ENCODE measurements at regions not wholly inside any gene's neighbourhood (a gene's known extent, or its start where the extent isn't known, plus 50 kb on each side); places are given as distances from the start of the nearest gene placed in this dataset.

- in situ Hi-C loops (cut with HindIII; ENCODE audit: low sequenced_read_pairs), result no loop called here
Observed at GRCh38 chr12:24069532-24070395, 120.3 kb upstream of the SOX5 start.

DNA sequence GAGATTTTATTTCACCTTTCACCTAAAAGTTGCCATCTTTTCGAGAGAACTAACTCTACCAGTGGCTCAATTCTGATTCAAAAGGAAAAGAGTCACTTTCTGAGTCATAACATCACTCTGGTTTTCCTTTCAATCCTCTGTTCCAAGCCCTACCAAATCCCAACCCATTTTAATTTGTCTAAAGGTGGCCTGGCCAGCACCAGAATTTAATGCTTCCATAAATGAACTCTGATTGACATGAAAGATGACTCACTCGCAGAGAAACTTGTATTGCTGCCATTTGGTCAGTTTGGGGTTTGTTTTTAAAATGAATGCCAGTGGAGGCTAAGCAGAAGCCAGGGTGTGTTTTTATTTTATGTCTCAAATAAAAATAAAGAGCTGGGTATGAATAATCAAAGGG is 117.4 kb upstream of the SOX5 start:
- in situ Hi-C loops (cut with HindIII; ENCODE audit: low sequenced_read_pairs), result no loop called here

- in situ Hi-C loops (cut with HindIII; ENCODE audit: low sequenced_read_pairs), result no loop called here
Observed at GRCh38 chr12:24066097-24066496, 116.6 kb upstream of the SOX5 start.

DNA sequence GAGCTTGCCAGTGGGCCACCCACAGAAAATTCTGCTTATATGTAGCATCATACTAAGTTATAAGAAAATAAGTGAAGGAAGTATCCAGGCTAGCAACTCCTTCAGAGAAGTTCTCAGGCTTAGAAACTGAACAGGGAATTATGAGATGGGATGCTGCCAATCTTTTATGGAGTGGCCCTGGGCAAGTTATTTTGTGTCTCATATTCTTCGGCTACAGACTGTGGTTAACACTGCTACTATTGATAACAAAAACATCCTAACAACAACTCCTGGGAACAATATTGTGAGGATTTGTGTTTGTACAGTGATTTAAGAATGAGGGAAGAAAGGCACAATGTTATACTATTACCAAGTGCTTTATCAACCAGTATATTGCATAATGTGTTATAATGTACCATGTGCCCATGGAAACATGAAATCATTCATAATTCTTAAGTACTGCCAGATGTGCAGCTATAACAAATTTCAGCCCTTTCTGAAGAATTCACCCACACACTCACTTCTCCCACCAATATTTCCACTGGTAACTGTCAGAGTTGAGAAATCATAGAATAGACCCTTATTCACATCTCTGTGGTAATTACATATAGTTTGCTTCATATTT is 113.3 kb upstream of the SOX5 start:
- in situ Hi-C loops (cut with HindIII; ENCODE audit: low sequenced_read_pairs), result no loop called here

GRCh38 chr12:24060089-24060488 is 110.6 kb upstream of the SOX5 start:
- in situ Hi-C loops (cut with HindIII; ENCODE audit: low sequenced_read_pairs), result no loop called here

GRCh38 chr12:24057920-24058476 is 108.5 kb upstream of the SOX5 start:
- in situ Hi-C loops (cut with HindIII; ENCODE audit: low sequenced_read_pairs), result no loop called here

DNA sequence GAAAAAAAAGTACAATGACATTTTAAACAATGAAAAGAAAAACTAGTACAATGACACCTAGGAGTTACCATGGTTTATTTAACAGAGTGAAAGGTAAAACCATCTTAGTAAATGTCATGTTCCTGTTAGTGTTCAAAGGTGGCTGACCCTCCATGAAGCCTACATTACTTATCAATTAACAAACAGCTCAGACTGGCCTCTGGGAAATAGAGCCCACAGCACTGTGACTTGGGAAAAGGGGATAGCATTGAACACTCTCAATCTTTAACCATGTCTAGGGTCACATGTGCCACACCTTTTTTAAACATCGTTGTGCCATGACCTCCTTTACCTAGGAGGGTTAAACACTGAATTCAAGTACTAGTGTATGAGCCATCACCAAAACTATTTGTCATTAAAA is 106.3 kb upstream of the SOX5 start:
- in situ Hi-C loops (cut with HindIII; ENCODE audit: low sequenced_read_pairs), result no loop called here

DNA sequence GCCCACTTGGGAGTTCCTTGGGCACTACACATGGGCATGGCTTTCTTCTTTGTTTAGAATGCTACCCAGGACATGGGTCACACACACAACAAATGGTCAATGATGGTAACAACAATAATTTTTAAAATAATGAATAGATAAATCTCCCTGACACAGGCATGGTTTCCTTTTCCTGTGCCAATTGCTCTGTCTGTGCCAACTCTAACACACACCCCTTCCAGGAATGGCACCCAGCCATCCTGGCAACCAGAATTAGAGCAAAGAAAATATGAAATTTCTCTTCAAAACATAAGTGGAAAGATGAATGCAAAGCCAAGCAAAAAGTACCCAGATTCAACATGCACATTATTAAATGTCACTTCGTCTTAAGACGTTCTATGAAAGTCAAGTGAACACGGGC is 104.9 kb upstream of the SOX5 start:
- in situ Hi-C loops (cut with HindIII; ENCODE audit: low sequenced_read_pairs), result no loop called here

GRCh38 chr12:24049728-24050127 is 100.3 kb upstream of the SOX5 start:
- in situ Hi-C loops (cut with HindIII; ENCODE audit: low sequenced_read_pairs), result no loop called here

- in situ Hi-C loops (cut with HindIII; ENCODE audit: low sequenced_read_pairs), result no loop called here
Observed at GRCh38 chr12:24049101-24049500, 99.6 kb upstream of the SOX5 start.

- in situ Hi-C loops (cut with HindIII; ENCODE audit: low sequenced_read_pairs), result no loop called here
Observed at GRCh38 chr12:24048446-24048845, 99.0 kb upstream of the SOX5 start.

DNA sequence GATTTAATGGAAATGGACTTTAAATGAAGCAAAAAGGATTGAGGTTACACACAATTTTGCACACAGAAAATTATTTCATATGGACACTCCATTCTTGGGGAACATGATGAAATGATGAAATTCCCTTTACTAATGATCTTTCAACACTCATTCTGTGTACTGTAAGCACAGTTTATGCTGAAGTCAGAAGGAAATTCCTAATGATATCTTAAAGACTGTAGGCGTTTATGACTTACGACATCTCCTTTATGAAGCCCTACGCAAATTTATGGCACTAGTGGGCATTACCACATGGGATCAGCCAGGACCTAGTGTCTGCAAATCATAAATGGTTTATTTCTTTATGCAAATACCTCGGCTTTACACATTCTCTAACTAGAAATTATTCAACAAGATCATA is 97.9 kb upstream of the SOX5 start:
- in situ Hi-C loops (cut with HindIII; ENCODE audit: low sequenced_read_pairs), result no loop called here

- in situ Hi-C loops (cut with HindIII; ENCODE audit: low sequenced_read_pairs), result no loop called here
Observed at GRCh38 chr12:24045816-24046257, 96.4 kb upstream of the SOX5 start.

- in situ Hi-C loops (cut with HindIII; ENCODE audit: low sequenced_read_pairs), result no loop called here
Observed at GRCh38 chr12:24044941-24045703, 95.7 kb upstream of the SOX5 start.

- in situ Hi-C loops (cut with HindIII; ENCODE audit: low sequenced_read_pairs), result no loop called here
Observed at GRCh38 chr12:24042651-24043050, 93.2 kb upstream of the SOX5 start.

DNA sequence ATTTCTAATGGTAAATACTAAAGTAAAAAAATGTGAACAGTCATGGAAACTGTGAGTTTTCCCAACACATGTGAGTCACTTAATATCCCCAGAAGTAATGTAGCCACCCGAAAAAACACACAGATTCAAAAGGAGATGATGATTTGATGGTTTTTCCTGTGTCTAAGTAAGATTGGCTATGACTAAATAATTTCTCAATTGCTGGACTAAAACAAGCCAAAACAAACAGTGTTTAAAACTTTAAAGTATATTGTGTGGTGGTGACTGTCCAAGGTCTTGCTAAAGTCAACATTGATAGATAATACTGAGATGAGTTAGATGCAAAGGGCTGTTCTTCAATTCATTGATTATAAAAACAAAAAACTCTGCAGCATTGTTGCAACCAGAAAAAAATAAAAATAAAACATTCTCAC is 89.6 kb upstream of the SOX5 start:
- in situ Hi-C loops (cut with HindIII; ENCODE audit: low sequenced_read_pairs), result no loop called here

DNA sequence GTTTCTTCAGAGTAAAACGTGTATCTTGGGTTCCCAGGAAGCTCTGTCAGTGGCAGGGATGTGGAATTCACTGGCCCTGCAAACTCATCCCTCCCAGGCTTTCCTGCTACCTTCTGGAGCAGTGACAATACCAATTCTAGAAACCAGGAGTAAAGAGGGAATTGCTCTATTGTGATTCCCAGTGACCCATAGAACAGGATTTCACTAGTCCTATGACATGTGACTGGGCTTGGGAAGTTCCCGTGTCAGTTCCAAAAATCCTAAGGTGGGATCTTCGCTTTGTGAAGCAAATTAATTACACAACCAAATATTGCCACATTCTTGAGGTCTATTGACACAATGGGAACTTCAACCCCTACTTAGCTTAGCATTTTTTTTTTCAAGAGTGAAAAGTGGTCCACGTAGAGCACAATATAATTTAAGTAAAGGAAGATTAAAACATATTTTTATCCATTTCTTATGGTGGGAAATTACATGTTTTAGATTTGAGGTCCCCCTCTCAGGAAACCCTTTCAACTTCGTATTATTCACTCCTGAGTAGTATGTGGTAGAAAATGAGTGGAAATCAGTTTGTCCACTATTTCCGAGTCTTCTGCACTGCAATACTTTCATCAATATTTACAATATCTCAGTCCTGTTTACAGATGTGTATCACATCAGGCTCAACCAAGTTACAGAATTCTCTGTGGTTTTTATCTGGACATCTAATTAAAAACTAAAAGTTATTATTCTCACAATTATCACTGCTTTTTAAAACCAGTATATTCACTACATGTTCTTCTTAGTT is 88.9 kb upstream of the SOX5 start:
- in situ Hi-C loops (cut with HindIII; ENCODE audit: low sequenced_read_pairs), result no loop called here

DNA sequence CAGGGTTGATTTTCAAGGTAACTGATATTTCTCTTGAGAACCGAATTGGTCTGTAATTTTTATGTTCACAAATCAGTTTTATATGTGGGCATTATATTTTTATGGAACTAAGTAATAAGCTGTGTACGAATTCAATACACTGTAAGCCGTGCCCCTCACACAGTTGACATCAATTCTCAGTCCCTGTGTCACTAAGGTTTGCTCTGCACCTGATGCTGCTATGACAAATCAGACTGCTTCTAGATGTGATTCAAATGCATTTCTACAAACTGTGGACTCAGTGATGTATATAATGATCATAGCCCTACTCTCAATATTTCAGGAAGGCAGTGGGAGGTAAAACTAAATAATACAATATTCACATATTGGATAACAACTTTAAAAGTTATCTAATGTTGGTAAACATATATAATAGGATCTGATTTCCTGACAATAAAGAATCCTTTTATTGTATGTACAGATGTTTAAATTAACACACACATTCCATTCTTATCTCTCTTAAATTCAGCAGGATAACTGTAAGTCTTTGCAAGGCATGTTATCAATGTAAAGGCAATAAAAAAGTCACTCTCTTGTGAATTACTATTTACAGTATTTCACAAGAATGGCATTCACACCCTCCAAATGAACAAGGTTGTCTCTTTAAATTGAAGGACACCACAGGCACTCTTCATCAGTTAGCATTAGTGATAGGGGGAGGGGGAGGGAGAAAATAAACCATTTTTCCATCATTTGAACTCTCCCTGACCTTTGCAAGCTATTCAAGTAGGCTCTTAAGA is 87.2 kb upstream of the SOX5 start:
- in situ Hi-C loops (cut with HindIII; ENCODE audit: low sequenced_read_pairs), result no loop called here

DNA sequence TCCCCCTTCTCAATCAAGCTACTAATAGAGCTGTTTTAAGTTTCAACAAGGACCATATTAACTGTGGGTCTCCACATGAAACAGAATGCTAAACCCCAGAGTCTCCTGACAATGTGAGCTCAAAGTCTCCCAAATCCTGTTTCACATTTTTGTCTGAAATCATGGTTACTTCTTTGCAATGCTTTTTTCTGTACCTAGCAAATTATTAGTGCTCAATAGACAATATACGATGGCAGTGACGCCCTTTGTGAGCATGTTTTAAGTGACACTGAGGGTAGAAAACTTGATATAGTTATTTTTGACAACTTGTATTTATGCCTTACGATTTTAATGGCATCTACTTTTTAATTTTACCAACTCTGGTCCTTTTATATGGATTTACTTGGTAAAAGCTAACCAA is 85.4 kb upstream of the SOX5 start:
- in situ Hi-C loops (cut with HindIII; ENCODE audit: low sequenced_read_pairs), result no loop called here

DNA sequence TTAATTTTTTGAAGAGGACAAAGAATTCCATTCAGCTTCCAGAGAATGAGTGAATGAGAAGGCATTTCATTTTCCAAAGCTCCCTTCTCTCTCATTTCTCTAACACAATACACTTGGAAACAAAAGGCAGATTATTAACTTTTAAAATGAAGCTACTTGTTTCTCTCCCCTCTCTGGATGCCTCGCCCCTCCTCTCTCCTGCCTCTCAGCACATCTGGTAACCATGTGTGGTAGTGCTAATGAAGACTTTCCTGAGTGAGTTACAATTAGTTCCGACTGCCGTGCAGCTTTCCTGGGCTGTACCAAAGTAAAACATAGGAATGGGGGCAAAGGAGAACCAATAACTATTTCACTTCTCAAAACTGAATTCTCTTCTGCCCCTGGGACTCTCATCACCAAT is 84.7 kb upstream of the SOX5 start:
- in situ Hi-C loops (cut with HindIII; ENCODE audit: low sequenced_read_pairs), result no loop called here

Measured in endothelial cell of hepatic sinusoid (primary cell).